ENCODE measurements at regions not wholly inside any gene's neighbourhood (a gene's known extent, or its start where the extent isn't known, plus 50 kb on each side); places are given as distances from the start of the nearest gene placed in this dataset.

GRCh38 chr20:19885594-19885938 lies 127.5 kb downstream of the RIN2 start:
- intact Hi-C loops (cut with DNase I; ENCODE audit: low total_unique reads): loop anchor here (10.0 kb wide), 1 partner anchor 101 kb away; no protein-coding TSS in a partner anchor
- peaks cover 33 to 67% (median 55%) of the 10 kb centered on the region in 4 donors for H3K4me1 ChIP-seq
- no peaks in the 10 kb centered on the region for H3K9me3 ChIP-seq
- no peaks in the 10 kb centered on the region for H3K36me3 ChIP-seq
- H3K27ac ChIP-seq: peak overlapping the region; percentile 3 to 85 (median 78)
- no peak for DNase-seq
- WGBS, 5 donors: 44 to 71% (median 51%) methylated on average over 5 of the region's 5 CpGs
- TF ChIP-seq POLR2AphosphoS5 (IDR thresholded peaks at IDR 0.05) (no peak), EP300 (IDR thresholded peaks at IDR 0.05) (no peak), POLR2A (IDR thresholded peaks at IDR 0.05) (no peak), CTCF (IDR thresholded peaks at IDR 0.05) (no peak)
- H3K27me3 ChIP-seq: no peaks in the 10 kb centered on the region
- peak overlapping the region in 1 of 4 donors; percentile 12 for H3K4me3 ChIP-seq

GRCh38 chr20:19885939-19886660 lies 128.0 kb downstream of the RIN2 start:
- Histone ChIP-seq H3K4me3 (peak overlapping the region in 3 of 4 donors; percentile 17 to 25 (median 22)), H3K27me3 (no peaks in the 10 kb centered on the region)
- intact Hi-C loops (cut with DNase I; ENCODE audit: low total_unique reads): loop anchor here (10.0 kb wide), 1 partner anchor 101 kb away; no protein-coding TSS in a partner anchor

DNA sequence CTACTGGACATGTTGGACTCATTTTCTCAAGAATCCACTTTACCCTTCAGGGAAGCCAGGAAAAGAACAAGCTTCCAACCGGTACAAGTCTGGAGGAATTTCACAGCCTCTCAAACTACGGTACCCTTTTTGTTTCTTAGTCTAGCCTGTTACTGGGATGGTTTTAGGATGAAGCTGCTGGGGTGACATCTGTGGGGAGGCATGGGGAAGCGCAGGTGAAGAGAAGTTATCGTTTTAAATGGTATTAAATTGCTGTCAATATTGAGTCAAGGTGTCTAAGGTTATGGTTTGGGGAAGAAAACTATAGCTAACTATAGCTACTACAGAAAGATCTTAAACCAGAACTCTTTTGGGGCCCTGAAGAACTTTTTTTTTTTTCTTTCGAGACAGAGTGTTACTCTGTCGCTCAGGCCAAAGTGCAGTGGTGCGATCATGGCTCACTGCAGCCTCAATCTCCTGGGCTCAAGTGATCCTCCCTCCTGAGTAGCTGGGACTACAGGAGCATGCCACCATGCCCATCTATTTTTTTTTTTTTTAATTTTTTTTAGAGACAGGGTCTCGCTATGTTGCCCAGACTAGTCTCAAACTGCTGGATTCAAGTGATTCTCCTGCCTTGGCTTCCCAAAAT lies 128.7 kb downstream of the RIN2 start:
- TF ChIP-seq CTCF (IDR thresholded peaks at IDR 0.05) (no peak), POLR2A (IDR thresholded peaks at IDR 0.05) (no peak), POLR2AphosphoS5 (IDR thresholded peaks at IDR 0.05) (no peak), EP300 (IDR thresholded peaks at IDR 0.05) (no peak)
- H3K36me3 ChIP-seq: no peaks in the 10 kb centered on the region
- intact Hi-C loops (cut with DNase I; ENCODE audit: low total_unique reads): loop anchor here (10.0 kb wide), 1 partner anchor 102 kb away; no protein-coding TSS in a partner anchor
- peak overlapping the region; percentile 3 to 27 (median 21) for H3K4me3 ChIP-seq
- no peaks in the 10 kb centered on the region for H3K27me3 ChIP-seq
- H3K9me3 ChIP-seq: no peaks in the 10 kb centered on the region
- peak in 1 of 2 donors; percentile 21 for DNase-seq
- peaks cover 33 to 70% (median 58%) of the 10 kb centered on the region in 4 donors for H3K4me1 ChIP-seq
- WGBS, 5 donors: 65 to 84% (median 76%) methylated on average over 8 of the region's 8 CpGs
- peak overlapping the region; percentile 59 to 85 (median 78) for H3K27ac ChIP-seq

More at GRCh38 chr20:19885939-19886660, 128.0 kb downstream of the RIN2 start:
- H3K4me1 ChIP-seq: peaks cover 33 to 70% (median 58%) of the 10 kb centered on the region in 4 donors
- no peak for TF ChIP-seq CTCF (IDR thresholded peaks at IDR 0.05)
- peak; percentile 33 to 66 (median 43) for TF ChIP-seq POLR2AphosphoS5 (IDR thresholded peaks at IDR 0.05)
- no peak for TF ChIP-seq EP300 (IDR thresholded peaks at IDR 0.05)
- H3K27ac ChIP-seq: peak overlapping the region; percentile 57 to 85 (median 78)
- no peaks in the 10 kb centered on the region for H3K36me3 ChIP-seq
- 19 to 25% (median 20%) methylated on average over 13 to 16 of the region's 16 CpGs for WGBS, 5 donors
- no peaks in the 10 kb centered on the region for H3K9me3 ChIP-seq
- DNase-seq: peak; percentile 61 to 67

- 43 to 65% (median 57%) methylated on average over 7 of the region's 7 CpGs for WGBS, 5 donors
- DNase-seq: peak in 1 of 2 donors; percentile 26
- TF ChIP-seq POLR2AphosphoS5 (IDR thresholded peaks at IDR 0.05) (no peak), CTCF (IDR thresholded peaks at IDR 0.05) (no peak), EP300 (IDR thresholded peaks at IDR 0.05) (no peak), POLR2A (IDR thresholded peaks at IDR 0.05) (no peak)
- intact Hi-C loops (cut with DNase I; ENCODE audit: low total_unique reads): loop anchor here (10.0 kb wide), 1 partner anchor 103 kb away; no protein-coding TSS in a partner anchor
- Histone ChIP-seq H3K4me3 (peak overlapping the region in 3 of 4 donors; percentile 25 to 35 (median 27)), H3K9me3 (no peaks in the 10 kb centered on the region), H3K4me1 (peaks cover 33 to 70% (median 58%) of the 10 kb centered on the region in 4 donors), H3K36me3 (peaks cover 0 to 4% (median 0%) of the 10 kb centered on the region in 4 donors), H3K27ac (peak overlapping the region in 4 of 5 donors; percentile 69 to 85 (median 80)), H3K27me3 (no peaks in the 10 kb centered on the region)
Observed at GRCh38 chr20:19887556-19888268, 129.4 kb upstream of the NAA20 start.

All from stomach (tissue), 8 donors.